K562 (cell line): ENCODE measurements at regions not wholly inside any gene's neighbourhood (a gene's known extent, or its start where the extent isn't known, plus 50 kb on each side); places are given as distances from the start of the nearest gene placed in this dataset.

Experiments used
- ARNT ChIP-seq, 2 experiments: fragments of 450-650 bp; IDR thresholded peaks; 2 replicates each; pipeline ENCODE4 v1.6.1; 2016; ENCODE audit warnings: mild to moderate bottlenecking in 1 of 2
- SIN3B ChIP-seq: fragments of 450-650 bp; IDR thresholded peaks from 2 replicates; pipeline ENCODE4 v1.6.1; 2017; ENCODE audit warnings: low read depth, mild to moderate bottlenecking, moderate library complexity
- TF ChIP-seq, protein P1 (sequence below), 2 experiments: fragments of 450-650 bp; formaldehyde crosslinking in 1 of 2; IDR thresholded peaks; 2 replicates each; pipeline versions ENCODE4 v1.4.0 to v1.6.1; 2014 to 2020; ENCODE audit warnings: mild to moderate bottlenecking in 2 of 2, borderline replicate concordance in 1 of 2, low read depth in 1 of 2
- TF ChIP-seq, protein P2 (sequence below): sonication (generic); formaldehyde crosslinking; IDR thresholded peaks from 2 replicates; pipeline ENCODE4 v1.8.0; 2023; ENCODE audit warnings: missing genetic modification reagents, mild to moderate bottlenecking, borderline replicate concordance

DNA sequence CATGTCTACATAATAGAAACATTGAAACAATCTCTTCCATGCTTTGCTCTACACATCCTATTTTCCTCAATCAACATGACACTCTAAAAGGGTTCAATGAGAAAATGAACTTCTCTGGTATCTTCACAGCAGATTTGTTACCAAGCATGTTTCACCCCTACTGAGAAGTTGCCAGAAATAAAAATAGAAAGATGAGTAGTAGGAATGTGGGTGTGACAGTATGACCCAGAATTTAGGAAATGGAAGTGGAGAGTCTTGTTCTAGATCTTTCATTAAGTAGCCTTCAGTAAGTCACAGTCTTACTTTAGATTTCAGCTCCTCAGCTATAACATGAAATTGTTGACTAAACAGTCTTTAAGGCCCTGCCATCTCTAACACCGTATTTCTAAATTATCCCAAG, 581.8 kb downstream of the EFNA5 start (continued):
- TF ChIP-seq, protein P1, sequence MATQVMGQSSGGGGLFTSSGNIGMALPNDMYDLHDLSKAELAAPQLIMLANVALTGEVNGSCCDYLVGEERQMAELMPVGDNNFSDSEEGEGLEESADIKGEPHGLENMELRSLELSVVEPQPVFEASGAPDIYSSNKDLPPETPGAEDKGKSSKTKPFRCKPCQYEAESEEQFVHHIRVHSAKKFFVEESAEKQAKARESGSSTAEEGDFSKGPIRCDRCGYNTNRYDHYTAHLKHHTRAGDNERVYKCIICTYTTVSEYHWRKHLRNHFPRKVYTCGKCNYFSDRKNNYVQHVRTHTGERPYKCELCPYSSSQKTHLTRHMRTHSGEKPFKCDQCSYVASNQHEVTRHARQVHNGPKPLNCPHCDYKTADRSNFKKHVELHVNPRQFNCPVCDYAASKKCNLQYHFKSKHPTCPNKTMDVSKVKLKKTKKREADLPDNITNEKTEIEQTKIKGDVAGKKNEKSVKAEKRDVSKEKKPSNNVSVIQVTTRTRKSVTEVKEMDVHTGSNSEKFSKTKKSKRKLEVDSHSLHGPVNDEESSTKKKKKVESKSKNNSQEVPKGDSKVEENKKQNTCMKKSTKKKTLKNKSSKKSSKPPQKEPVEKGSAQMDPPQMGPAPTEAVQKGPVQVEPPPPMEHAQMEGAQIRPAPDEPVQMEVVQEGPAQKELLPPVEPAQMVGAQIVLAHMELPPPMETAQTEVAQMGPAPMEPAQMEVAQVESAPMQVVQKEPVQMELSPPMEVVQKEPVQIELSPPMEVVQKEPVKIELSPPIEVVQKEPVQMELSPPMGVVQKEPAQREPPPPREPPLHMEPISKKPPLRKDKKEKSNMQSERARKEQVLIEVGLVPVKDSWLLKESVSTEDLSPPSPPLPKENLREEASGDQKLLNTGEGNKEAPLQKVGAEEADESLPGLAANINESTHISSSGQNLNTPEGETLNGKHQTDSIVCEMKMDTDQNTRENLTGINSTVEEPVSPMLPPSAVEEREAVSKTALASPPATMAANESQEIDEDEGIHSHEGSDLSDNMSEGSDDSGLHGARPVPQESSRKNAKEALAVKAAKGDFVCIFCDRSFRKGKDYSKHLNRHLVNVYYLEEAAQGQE (IDR thresholded peaks at IDR 0.05; ENCODE audit: borderline replicate concordance) = no peak
- TF ChIP-seq, protein P1 (CRISPR knock-in tag; IDR thresholded peaks at IDR 0.05; ENCODE audit: low read depth) = no peak
- TF ChIP-seq ARNT (IDR thresholded peaks at IDR 0.05) (no peak), SIN3B (no peak)
- TF ChIP-seq, protein P2, sequence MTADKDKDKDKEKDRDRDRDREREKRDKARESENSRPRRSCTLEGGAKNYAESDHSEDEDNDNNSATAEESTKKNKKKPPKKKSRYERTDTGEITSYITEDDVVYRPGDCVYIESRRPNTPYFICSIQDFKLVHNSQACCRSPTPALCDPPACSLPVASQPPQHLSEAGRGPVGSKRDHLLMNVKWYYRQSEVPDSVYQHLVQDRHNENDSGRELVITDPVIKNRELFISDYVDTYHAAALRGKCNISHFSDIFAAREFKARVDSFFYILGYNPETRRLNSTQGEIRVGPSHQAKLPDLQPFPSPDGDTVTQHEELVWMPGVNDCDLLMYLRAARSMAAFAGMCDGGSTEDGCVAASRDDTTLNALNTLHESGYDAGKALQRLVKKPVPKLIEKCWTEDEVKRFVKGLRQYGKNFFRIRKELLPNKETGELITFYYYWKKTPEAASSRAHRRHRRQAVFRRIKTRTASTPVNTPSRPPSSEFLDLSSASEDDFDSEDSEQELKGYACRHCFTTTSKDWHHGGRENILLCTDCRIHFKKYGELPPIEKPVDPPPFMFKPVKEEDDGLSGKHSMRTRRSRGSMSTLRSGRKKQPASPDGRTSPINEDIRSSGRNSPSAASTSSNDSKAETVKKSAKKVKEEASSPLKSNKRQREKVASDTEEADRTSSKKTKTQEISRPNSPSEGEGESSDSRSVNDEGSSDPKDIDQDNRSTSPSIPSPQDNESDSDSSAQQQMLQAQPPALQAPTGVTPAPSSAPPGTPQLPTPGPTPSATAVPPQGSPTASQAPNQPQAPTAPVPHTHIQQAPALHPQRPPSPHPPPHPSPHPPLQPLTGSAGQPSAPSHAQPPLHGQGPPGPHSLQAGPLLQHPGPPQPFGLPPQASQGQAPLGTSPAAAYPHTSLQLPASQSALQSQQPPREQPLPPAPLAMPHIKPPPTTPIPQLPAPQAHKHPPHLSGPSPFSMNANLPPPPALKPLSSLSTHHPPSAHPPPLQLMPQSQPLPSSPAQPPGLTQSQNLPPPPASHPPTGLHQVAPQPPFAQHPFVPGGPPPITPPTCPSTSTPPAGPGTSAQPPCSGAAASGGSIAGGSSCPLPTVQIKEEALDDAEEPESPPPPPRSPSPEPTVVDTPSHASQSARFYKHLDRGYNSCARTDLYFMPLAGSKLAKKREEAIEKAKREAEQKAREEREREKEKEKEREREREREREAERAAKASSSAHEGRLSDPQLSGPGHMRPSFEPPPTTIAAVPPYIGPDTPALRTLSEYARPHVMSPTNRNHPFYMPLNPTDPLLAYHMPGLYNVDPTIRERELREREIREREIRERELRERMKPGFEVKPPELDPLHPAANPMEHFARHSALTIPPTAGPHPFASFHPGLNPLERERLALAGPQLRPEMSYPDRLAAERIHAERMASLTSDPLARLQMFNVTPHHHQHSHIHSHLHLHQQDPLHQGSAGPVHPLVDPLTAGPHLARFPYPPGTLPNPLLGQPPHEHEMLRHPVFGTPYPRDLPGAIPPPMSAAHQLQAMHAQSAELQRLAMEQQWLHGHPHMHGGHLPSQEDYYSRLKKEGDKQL (CRISPR knock-in tag) = no peak
